GM18502 (cell line): ENCODE measurements at regions not wholly inside any gene's neighbourhood (a gene's known extent, or its start where the extent isn't known, plus 50 kb on each side); places are given as distances from the start of the nearest gene placed in this dataset.
"Not testable (repeated sequence)": the region's sequence is repeated elsewhere in the genome, so short reads cannot be mapped to it uniquely, and the experiment has no call there.

ENCODE experiments used
- ATAC-seq: cut with Tn5 transposase; IDR thresholded peaks from one replicate; pipeline ENCODE4 v1.9.1; 2021; ENCODE audit warnings: mild to moderate bottlenecking; ENCODE audit not compliant: unreplicated experiment, poor library complexity

DNA sequence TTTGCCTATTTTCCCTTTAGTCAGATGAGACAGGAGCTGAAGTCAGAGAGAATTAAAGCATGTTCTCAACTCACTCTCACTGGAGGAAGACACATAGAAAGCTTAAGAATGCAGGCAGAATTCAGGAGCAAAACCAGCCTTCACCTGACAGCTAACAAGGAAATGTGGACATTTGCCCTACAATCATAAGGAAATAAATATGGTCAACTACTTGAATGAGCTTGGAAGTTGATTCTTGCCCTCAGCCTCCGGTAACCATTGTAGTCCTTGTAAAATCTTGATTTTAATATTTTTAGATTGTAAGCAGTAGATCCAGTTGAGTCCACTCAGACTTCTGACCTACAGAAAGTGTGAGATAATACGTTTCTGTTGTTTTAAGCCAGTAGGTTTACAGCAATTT is 752.5 kb upstream of the ZWINT start:
- no peak for ATAC-seq

DNA sequence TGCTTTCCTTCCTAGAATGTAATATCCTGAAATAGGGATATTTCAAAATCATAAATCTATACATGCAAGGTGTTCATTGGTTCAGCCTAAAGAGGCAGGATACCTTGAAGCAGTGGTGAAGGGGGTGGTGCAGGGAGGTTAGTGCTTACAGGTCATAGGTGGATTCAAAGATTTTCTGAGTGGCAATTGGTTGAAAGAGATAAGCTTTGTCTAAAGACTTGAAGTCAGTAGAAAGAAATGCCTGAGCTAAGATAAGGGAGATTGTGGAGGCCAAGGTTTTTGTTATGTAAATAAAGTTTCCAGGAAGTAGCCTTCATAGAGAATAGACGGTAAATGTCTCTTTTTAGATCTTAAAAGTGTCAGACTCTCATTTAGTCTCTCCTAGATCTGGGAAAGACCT is 741.2 kb upstream of the ZWINT start:
- no peak for ATAC-seq

DNA sequence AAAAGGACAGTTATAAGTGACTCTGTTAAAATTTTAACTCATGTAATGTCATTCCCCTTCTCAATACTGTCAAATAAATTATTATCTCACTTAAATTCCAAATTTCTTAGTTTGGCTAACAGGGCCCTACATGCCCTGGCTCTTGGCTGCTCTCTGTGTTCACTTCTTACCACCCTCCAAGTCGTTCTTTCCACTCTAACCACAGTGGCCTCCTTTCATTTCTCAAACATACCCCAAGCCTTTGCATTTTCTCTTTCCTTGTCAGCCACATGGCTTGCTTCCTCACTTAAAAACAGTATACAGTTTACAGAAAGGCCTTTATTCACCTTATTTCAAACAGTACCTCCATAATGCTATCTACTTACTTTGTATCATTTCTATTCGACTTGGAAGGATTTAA is 737.1 kb upstream of the ZWINT start:
- no peak for ATAC-seq

DNA sequence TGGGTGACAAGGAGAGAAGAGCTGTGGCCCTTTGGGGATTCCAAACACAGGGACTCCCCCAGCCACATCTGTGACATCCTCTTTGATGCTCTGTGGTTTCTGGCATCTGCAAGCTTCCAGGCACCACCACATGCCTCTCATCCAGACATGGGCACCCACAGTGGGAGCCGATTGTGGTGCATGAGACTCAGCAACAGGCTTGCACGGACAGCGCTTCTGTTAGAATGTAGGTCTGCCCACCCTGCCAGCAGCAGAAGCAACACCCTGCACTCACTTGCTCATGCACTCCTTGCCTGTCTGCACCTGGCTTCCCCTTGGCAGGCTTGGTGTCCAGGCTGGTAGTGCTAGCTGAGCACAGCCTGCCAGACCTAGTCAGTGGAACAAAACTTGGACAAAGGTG is 735.0 kb upstream of the ZWINT start:
- no peak for ATAC-seq

DNA sequence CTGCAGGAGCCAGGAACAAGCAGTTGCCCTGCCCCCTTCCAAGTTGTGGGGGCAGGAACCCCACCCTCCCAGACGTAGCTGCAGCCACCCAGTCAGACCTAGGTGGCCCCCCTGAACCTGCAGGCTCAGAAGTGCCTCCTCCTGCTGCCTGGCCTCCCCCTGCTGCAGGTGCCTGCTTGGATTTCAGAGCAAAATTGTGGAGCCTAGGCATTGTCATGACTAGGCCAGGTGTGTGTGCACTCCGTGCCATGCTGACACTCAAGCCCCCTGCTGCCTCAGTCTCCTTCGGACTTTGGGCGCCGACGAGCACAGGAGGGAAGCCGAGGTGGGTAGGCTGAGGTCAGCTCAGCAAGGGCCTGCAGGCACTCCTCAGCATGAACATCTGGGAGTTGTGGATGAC is 733.9 kb upstream of the ZWINT start:
- ATAC-seq, result no peak

DNA sequence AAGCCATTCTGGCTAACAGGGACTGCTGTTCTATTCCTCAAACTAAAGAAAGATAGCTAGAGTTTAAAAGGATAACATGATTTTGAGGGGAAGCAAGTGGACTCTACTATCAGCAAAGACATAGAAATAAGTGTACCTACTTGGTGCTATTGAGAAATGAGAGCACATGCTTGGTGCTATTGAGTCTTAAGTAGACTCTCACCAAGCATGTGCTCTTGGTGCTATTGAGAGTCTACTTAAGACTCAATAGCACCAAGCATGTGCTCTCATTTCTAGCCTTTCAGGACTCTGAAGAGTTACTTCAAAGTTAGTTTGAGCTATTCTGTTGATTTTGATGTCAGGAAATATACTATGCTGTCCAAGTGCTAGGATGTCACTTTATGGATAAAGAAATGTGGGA is 733.0 kb upstream of the ZWINT start:
- ATAC-seq, result no peak

DNA sequence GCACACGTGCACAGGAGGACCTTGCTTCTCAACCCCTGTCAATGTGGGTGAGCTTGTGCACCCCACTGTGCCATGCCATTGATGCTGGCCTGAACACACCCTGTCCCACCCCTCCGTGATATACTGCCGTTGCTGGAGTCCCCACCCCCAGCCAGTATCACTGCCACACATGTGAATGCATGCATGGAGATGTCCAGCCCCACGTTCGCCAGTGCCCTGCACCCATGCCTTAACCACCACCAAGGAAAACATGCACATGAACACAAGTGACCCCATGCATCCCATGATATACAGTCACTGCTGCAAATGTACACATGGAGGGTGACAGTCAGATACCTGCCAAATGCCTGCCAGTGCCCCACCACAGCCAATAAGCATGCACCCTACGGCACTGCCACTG is 692.5 kb upstream of the ZWINT start:
- ATAC-seq, result no peak

DNA sequence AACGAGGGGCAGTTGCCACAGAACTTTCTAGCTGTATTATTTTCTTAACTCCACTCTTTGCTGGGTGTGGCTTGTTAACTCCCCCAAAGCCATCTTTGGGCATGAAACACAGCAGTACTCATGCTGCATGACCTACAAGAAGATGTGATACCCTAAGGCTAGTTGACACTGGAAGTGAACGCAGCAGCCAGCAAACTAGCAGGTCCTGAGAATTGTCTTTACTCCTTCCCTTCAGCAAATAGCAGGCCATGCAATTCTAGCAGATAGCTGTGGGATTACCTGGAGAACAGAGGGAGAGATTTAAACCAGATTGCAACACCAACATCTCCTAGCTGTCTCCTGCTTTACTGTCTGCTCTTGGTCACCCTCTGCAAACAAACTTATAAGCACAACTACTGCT is 688.0 kb upstream of the ZWINT start:
- ATAC-seq, result no peak

DNA sequence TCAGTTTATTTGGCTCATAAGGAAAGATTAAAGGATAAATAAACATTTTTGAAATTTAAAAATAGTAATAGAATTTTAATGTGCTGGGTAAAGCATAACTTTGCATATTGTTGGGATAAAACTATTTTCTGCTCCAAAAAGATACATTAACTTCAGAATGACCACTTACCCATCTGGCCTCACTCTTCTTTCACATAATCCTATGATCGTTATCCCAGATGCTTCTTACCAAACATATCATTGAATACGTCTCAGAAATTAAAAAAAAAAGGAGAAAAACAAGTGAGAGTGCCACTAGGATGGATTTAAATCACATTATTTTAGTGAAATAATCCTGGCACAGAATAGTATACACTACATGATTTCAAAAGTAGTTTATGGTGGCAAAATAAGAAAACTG is 677.5 kb upstream of the ZWINT start:
- ATAC-seq, result no peak

DNA sequence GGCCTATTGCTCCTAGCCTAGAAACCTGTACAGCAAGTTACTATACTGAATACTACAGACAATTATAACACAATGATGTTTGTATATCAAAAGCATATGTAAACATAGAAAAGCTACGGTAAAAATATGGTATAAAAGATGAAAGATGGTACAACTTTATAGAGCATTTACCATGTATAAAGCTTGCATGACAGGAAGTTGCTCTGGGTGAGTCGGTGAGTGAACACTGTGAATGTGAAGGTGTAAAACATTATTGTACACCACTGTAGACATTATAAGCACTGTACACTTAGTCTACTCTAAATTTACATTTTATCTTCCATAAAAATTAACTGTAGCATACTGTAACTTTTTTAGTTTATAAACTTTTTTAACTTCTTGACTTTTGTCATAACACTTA is 674.3 kb upstream of the ZWINT start:
- ATAC-seq, result no peak

DNA sequence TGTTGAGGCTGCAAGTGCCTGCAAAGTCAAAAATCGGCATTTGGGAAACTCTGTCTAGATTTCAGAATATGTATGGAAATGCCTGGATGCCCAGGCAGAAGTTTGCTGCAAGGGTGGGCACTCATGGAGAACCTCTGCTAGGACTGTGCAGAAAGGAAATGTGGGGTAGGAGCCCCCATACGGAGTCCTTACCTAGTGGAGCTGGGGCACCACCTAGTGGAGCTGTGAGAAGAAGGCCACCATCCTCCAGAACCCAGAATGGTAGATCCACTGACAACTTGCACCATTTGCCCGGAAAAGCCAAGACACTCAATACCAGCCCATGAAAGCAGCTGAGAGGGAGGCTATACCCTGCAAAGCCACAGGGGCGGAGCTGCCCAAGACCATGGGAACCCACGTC is 671.2 kb upstream of the ZWINT start:
- ATAC-seq, result not testable (repeated sequence)

DNA sequence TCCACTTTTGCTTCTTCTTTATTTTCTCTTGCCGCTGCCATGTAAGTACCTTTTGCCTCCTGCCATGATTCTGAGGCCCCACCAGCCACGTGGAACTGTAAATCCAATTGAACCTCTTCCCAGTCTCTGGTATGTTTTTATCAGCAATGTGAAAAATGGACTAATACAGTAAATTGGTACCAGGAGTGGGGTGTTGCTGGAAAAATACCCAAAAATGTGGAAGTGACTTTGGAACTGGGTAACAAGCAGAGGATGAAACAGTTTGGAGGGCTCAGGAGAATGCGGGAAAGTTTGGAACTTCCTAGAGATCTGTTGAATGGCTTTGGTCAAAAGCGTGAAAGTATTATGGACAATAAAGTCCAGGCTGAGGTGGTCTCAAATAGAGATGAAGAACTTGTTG is 670.3 kb upstream of the ZWINT start:
- ATAC-seq, result no peak

DNA sequence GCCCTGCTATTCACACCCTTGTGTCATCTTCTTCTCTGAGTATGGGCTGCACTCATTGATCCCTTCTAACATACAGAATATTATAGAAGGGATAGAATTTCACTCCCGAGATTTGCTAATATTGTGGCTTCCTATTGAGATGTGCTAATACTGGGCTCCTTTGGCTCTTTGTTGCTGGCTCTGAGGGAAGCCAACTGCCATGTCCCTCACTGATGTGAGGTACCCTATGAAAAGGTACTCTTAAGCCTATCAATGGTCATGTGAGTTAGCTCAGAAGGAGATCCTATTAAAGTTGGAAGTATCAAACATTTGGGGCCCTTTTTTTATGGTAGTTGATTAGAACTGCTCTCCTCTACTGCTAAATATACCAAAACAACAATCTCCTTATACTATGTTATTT is 665.2 kb upstream of the ZWINT start:
- no peak for ATAC-seq

DNA sequence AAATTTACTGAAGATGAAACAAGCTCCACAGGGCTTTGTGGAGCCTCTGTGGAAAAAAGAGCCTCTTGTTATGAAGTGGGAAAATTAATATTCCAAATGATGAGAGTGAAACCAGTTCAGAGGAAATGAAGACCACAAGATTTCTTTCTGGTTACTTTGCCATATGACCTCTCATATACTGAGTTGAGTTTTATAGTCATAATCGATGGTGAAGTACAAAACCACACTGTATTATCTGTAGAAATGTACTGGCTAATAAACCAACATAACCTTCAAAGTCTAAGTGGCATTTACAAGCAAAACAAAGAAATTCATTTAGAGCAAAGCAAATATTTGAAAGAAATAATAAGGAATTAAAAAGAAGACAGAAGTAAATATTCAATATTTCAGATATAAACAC is 662.6 kb upstream of the ZWINT start:
- ATAC-seq, result no peak

DNA sequence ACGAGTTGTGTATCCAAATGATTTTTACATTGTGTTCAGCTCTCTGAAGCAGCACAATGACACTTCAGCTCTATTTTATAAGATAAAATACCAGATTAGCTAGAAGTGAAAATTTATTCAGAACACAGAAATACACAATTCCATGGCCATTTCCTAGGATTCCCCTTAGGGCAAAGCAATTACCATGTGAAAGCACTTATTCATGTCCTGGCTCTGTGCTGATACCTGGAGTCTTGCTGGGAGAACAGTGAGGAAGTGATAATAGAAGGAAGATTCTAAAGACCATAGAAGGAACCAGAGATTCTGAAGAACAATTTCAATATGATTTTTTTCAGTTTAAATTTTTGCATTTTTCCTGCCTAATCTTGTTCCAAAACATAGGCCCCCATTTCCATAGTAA is 657.4 kb upstream of the ZWINT start:
- ATAC-seq, result no peak

DNA sequence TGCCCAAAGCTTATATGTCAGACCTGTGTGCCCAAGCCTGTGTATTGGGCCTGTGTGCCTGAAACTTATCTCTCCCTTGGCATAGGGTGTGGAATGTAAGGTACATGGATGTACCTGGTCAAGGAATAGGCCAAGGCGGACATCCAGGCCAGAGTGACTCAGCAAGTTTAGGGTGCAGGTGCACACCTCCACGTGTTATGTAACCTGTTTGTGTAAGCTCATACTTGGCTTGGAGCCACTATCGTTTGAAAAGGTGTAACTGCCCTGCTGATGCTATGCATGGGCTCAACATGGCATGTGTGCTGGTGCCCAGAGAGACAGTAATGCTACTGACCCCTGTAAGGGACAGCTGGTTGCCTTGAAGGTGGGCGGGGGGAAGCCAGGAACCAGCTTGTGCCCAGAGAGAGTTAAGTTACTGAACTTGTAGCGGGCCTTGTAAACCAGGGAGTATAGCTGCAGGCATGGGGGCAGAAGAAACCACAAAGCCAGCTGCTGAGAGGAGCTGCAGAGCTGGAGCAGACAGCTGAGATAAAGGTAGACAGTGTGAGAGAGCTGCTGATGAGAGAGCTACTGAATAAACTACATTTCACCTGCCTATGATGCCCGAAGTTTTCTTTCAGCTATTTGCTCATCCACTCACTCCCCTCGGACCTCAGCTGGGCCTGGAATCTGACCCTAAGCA is 656.4 kb upstream of the ZWINT start:
- no peak for ATAC-seq

DNA sequence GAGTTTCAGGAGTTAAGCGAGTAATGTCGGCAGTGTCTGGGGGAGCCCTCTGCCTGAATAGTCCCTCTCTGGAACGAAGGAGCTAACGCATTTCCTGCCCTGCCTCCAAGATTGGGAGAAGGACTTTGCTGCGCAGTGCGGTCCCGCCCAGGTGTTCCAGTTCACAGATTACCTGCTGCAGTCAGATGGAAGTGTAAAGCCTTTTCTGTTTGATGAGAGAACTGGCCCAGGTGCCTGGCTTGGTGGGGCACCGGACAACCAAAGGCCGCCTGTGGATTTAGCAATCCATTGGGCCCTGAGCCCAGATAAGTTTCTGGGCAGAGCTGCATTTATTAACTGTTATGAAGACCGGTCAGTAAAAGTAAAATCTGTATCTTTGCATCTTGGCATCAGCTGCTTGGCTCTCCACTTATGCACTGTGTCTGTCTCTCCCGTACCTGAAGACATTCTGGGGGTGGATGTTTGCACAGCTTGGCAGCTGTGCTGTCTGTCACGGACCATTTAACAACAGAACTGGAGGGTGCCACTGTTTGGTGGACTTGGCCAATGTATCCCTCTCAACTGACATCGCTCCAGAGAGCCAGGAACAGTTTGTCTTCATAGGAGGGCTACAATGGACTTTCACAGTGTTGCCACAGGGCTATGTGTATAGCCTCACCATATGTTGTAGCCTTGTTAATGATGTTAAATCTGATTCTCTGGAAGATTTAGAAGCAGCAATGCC is 654.7 kb upstream of the ZWINT start:
- no peak for ATAC-seq

DNA sequence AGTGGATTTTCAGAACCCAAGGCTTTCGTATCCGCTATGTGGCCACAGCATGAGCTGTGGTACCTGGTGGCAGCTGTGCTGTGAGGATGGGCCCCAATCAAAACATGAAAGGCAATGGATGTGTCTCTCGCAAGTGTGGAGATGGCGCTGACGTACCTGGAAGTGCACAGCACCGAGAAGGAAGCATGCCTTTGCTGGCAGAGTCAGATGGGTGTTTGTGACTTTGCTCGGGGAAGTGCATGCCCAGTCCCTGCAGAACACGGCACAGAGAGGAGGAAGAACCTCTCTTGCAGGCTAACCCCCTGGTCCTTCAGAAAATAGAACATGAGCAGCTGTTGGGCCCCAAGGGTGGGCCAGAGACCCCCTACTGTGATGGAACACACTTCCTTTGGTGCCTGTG is 654.1 kb upstream of the ZWINT start:
- ATAC-seq, result no peak

DNA sequence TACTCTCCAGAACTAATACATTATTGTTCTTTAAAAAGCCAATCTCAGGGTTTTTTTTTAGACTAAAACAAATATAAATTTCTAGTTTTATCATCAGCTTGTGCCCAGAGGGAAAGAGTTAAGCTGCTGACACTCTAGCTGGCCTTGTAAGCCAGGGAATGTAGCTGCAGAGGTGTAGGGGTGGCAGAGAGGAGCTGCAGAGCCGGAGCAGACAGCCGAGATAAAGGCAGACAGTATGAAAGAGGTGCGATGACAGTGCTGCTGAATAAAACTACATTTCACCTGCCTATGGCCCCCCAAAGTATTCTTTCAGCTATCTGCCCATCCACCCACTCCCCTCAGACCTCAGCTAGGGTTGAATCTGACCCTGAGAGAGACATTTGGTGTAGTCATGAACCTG is 653.7 kb upstream of the ZWINT start:
- no peak for ATAC-seq

DNA sequence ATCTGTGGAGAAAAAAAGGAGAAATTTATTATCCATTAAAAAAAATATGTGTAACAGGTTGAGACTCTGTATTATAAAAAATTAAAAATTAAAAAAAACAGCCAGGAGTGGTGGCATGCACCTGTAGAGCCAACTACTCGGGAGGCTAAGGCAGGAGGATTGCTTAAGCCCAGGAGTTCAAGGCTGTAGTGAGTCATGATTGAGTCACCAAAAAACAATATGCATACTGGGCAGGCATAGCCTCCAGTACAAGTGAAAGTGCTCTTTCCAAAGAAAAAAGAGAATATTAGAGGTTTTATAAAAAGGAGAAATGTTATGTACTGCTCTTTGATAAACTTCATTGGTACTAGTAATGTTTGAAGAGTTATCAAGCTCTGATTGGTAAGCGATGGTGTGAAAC is 647.1 kb upstream of the ZWINT start:
- ATAC-seq, result no peak

DNA sequence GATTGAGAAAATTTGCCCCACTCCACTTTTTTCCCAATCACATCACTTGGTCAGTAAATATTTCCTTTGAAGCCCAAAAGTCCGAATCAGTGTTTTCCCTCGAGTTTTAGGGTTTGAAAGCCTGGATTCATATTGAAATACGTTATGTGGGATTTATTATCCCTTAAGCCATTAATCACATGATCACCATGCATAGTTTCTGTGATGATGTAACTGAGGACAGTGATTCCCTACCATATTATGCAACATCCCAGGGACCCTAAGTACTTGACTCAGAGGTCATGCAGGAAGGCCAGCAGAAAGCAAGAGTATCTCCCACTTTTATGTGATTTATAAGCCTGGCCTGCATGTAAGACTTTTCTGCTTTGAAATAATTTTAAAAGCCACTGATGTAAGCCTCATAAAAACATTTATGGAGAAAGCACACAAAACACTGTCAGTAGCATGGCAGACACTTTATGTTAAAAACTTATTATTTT is 630.6 kb upstream of the ZWINT start:
- ATAC-seq, result no peak

DNA sequence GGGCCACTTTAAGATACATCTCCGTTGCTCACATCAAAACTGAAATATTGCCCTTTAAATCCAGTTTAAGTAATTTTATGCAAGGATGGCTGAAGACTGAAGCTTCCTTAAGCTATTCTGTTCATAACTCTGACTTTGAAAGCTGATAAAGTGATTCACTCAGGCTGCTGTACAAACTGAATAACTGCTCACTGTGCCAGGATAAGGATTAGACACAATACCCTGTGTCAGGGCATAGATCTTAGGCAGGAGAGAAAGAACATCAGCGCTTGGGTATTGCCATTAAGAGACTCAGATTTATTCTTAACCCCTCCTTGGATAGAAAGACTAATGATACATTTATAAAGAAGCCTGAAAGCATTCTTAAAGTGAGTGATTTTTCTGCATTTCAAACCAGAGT is 614.5 kb upstream of the ZWINT start:
- ATAC-seq, result no peak
